ENCODE measurements at regions not wholly inside any gene's neighbourhood (a gene's known extent, or its start where the extent isn't known, plus 50 kb on each side); places are given as distances from the start of the nearest gene placed in this dataset.
A peak's percentile ranks its signal among the peaks of the same experiment; 100 is the strongest.

DNA sequence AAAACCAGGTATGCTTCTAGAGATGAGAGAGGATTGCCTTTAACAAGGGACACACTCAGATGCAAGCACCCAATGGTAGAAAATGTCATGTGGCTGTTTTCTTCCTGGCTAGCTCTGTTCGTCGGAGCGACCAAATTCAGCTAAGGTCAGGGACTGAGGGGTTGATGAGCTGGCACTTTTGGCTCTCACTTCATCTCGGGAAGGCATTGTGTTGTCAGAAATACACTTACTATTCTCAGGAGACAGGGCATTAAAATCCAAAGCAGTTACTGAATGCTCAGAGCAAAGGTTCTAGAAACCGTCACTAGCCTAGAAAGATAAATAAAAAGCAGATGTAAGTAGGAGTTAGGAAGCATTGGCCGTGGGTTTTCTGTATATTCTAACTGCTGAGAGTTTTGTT, 275.7 kb upstream of the SSTR1 start:
- no peaks in the 10 kb centered on the region for H3K36me3 Mint-ChIP-seq

DNA sequence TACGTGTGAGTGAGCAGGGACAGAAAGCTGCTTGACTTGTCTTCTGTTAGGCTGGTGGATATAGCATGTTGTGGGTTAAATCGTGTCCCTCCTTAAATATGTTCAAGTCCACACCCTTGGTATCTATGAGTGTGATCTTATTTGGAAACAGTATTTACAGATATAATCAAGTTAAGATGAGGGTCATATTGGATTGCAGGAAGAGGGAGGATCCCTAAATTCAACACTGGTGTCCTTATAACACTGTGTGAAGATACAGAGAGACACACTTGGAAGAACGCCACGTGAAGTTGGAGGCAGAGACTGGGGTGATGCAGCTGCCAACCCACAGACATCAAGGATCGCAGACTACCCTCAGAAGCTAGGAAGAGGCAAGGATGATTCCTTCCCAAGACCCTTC, 275.2 kb upstream of the SSTR1 start:
- no peak for DNase-seq (ENCODE audit: extremely low spot score, unreplicated experiment)
- Mint-ChIP-seq H3K4me1 (ENCODE audit: unreplicated experiment) (peaks cover 6% of the 10 kb centered on the region), H3K36me3 (no peaks in the 10 kb centered on the region), H3K9me3 (peaks cover 4% of the 10 kb centered on the region), H3K27ac (no peak overlapping the region), H3K27me3 (no peaks in the 10 kb centered on the region), H3K4me3 (no peak overlapping the region)
- TF ChIP-seq, protein P1, sequence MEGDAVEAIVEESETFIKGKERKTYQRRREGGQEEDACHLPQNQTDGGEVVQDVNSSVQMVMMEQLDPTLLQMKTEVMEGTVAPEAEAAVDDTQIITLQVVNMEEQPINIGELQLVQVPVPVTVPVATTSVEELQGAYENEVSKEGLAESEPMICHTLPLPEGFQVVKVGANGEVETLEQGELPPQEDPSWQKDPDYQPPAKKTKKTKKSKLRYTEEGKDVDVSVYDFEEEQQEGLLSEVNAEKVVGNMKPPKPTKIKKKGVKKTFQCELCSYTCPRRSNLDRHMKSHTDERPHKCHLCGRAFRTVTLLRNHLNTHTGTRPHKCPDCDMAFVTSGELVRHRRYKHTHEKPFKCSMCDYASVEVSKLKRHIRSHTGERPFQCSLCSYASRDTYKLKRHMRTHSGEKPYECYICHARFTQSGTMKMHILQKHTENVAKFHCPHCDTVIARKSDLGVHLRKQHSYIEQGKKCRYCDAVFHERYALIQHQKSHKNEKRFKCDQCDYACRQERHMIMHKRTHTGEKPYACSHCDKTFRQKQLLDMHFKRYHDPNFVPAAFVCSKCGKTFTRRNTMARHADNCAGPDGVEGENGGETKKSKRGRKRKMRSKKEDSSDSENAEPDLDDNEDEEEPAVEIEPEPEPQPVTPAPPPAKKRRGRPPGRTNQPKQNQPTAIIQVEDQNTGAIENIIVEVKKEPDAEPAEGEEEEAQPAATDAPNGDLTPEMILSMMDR (conservative IDR thresholded peaks at IDR 0.05): no peak

More for the DNA sequence above, 275.7 kb upstream of the SSTR1 start:
- peaks cover 4% of the 10 kb centered on the region for H3K9me3 Mint-ChIP-seq
- TF ChIP-seq, protein P1 (conservative IDR thresholded peaks at IDR 0.05): no peak
- no peak overlapping the region for H3K27ac Mint-ChIP-seq
- peaks cover 4% of the 10 kb centered on the region for H3K4me1 Mint-ChIP-seq (ENCODE audit: unreplicated experiment)
- H3K27me3 Mint-ChIP-seq: no peaks in the 10 kb centered on the region
- no peak for DNase-seq (ENCODE audit: extremely low spot score, unreplicated experiment)
- no peak overlapping the region for H3K4me3 Mint-ChIP-seq

DNA sequence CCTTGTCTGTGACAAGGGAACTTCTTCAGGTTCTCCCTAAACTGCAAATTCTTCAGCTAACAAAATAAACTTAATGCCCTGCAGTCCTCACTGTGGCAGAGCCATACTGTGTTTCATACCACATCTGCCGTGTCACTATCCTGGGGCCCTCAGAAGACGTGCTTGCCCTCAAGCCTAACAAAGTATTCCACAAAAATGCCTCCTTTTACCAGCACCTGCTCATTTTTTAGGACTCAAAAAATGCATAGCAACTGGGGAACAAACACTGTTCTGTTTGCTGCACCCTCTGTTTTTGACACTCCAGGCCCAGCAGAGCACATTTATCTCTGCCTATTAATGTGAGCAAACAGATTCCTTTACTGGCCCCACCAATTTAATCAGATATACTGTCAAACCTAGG, 270.7 kb upstream of the SSTR1 start:
- Mint-ChIP-seq H3K27me3 (no peaks in the 10 kb centered on the region), H3K36me3 (no peaks in the 10 kb centered on the region), H3K27ac (peak overlapping the region; percentile 71), H3K9me3 (peaks cover 4% of the 10 kb centered on the region), H3K4me1 (ENCODE audit: unreplicated experiment) (peaks cover 6% of the 10 kb centered on the region), H3K4me3 (no peak overlapping the region)
- TF ChIP-seq, protein P1 (conservative IDR thresholded peaks at IDR 0.05): no peak
- no peak for DNase-seq (ENCODE audit: extremely low spot score, unreplicated experiment)

DNA sequence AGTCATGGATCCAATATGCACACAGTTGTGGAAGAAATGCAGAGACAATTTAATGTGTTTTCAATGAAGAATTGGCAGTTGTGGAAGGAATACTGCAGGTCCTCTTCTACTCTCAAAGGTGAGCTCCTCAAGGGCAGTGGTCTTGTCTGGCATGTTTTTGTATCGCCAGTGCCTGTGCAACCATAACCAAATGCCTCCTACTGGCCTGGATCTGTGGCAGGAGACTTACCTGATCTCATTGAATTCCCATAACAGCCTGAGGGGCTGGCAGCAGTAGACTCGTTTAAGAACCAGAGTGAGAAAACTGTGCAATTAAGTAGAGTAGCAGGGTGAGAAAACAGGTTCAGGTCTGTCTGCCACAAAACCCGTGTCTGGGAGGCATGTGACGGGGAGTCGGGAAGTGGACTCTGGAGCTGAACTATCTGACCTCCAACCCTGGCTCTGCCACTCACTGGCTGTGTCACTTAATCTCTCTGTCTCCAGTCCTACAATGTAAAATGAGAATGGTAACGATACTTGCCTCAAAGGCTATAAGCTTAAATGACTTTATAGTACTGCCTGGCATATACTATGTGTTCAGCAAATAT, 268.2 kb upstream of the SSTR1 start:
- Mint-ChIP-seq H3K27ac (no peak overlapping the region), H3K27me3 (no peaks in the 10 kb centered on the region), H3K36me3 (no peaks in the 10 kb centered on the region), H3K9me3 (peaks cover 8% of the 10 kb centered on the region), H3K4me3 (no peak overlapping the region), H3K4me1 (ENCODE audit: unreplicated experiment) (peaks cover 6% of the 10 kb centered on the region)
- no peak for DNase-seq (ENCODE audit: extremely low spot score, unreplicated experiment)
- TF ChIP-seq, protein P1 (conservative IDR thresholded peaks at IDR 0.05): no peak

DNA sequence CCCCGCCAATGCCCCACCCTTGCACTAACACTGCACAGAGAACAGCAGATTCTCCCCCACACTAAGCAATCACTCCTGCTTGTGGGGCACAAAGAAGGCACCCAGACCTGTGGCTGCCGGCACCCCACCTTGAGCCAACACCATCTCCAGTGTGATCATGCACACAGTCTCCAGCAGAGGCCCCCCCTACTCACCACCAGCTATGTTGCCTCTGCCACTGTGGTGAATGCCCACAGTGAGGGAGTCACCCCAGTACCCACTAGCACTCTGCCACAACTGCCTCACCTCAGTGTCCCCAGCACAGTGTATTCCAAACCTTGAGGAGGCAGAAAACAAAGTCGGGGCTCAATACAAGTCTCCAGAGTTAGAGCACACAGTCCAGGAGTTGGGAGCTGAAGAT, 261.7 kb upstream of the SSTR1 start:
- TF ChIP-seq, protein P1 (conservative IDR thresholded peaks at IDR 0.05): no peak
- no peak for DNase-seq (ENCODE audit: extremely low spot score, unreplicated experiment)
- peaks cover 20% of the 10 kb centered on the region for H3K9me3 Mint-ChIP-seq
- H3K4me3 Mint-ChIP-seq: no peak overlapping the region
- no peak overlapping the region for H3K27ac Mint-ChIP-seq
- no peaks in the 10 kb centered on the region for H3K36me3 Mint-ChIP-seq
- no peaks in the 10 kb centered on the region for H3K27me3 Mint-ChIP-seq
- no peaks in the 10 kb centered on the region for H3K4me1 Mint-ChIP-seq (ENCODE audit: unreplicated experiment)

DNA sequence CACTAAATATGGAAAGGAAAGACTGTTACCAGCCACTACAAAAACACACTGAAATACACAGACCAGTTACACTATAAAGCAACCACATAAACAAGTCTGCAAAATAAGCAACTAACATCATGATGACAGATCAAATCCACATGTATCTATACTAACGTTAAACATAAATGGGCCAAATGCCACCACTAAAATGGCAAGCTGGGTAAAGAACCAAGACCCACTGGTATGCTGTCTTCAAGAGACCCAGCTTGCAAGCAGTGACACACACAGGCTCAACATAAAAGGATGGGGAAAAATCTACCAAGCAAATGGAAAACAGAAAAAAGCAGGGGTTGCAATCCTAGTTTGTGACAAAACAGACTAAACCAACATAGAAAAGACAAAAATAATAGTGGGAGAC, 260.9 kb upstream of the SSTR1 start:
- no peak for DNase-seq (ENCODE audit: extremely low spot score, unreplicated experiment)
- H3K4me3 Mint-ChIP-seq: no peak overlapping the region
- H3K9me3 Mint-ChIP-seq: peaks cover 20% of the 10 kb centered on the region
- H3K27ac Mint-ChIP-seq: no peak overlapping the region
- no peaks in the 10 kb centered on the region for H3K4me1 Mint-ChIP-seq (ENCODE audit: unreplicated experiment)
- H3K36me3 Mint-ChIP-seq: no peaks in the 10 kb centered on the region
- TF ChIP-seq, protein P1 (conservative IDR thresholded peaks at IDR 0.05): no peak
- no peaks in the 10 kb centered on the region for H3K27me3 Mint-ChIP-seq

Data from type B pancreatic cell (in vitro differentiated cells).